ENCODE measurements at regions not wholly inside any gene's neighbourhood (a gene's known extent, or its start where the extent isn't known, plus 50 kb on each side); places are given as distances from the start of the nearest gene placed in this dataset.

GRCh38 chr20:57844626-57845596, 135.1 kb upstream of the PMEPA1 start:
- H3K27me3 ChIP-seq (ENCODE audit: control insufficient read depth, insufficient read depth, low read length): no peaks in the 10 kb centered on the region
- Mint-ChIP-seq H3K27me3 (ENCODE audit: low read depth in 2 of 2) (peaks cover 6 to 7% of the 10 kb centered on the region in 2 donors), H3K27ac (no peak overlapping the region), H3K4me3 (no peak overlapping the region), H3K9me3 (no peaks in the 10 kb centered on the region), H3K4me1 (no peaks in the 10 kb centered on the region), H3K36me3 (no peaks in the 10 kb centered on the region)
- intact Hi-C loops (cut with micrococcal nuclease): no loop called here
- no peaks in the 10 kb centered on the region for H3K36me3 ChIP-seq (ENCODE audit: control insufficient read depth, insufficient read depth, low read length)
- ATAC-seq: no peak
- H3K4me3 ChIP-seq (ENCODE audit: low read length): no peak overlapping the region
- no peak for DNase-seq
- no peaks in the 10 kb centered on the region for H3K4me1 ChIP-seq (ENCODE audit: control insufficient read depth, insufficient read depth, low read length)
- no peak for TF ChIP-seq CTCF (IDR thresholded peaks at IDR 0.05)
- no peak overlapping the region for H3K27ac ChIP-seq (ENCODE audit: low read length)
- 91% methylated on average over 10 of the region's 10 CpGs for WGBS (ENCODE audit: insufficient coverage)
- H3K9me3 ChIP-seq (ENCODE audit: control insufficient read depth, insufficient read depth, low read length): no peaks in the 10 kb centered on the region

- WGBS (ENCODE audit: insufficient coverage): 86% methylated on average over 14 of the region's 14 CpGs
- Mint-ChIP-seq H3K4me1 (no peaks in the 10 kb centered on the region), H3K36me3 (no peaks in the 10 kb centered on the region), H3K4me3 (no peak overlapping the region), H3K9me3 (no peaks in the 10 kb centered on the region), H3K27ac (no peak overlapping the region), H3K27me3 (ENCODE audit: low read depth in 2 of 2) (peaks cover 6 to 7% of the 10 kb centered on the region in 2 donors)
- Histone ChIP-seq H3K4me1 (ENCODE audit: control insufficient read depth, insufficient read depth, low read length) (no peaks in the 10 kb centered on the region), H3K9me3 (ENCODE audit: control insufficient read depth, insufficient read depth, low read length) (no peaks in the 10 kb centered on the region), H3K27ac (ENCODE audit: low read length) (no peak overlapping the region), H3K36me3 (ENCODE audit: control insufficient read depth, insufficient read depth, low read length) (no peaks in the 10 kb centered on the region), H3K4me3 (ENCODE audit: low read length) (no peak overlapping the region), H3K27me3 (ENCODE audit: control insufficient read depth, insufficient read depth, low read length) (no peaks in the 10 kb centered on the region)
- ATAC-seq (no peak), DNase-seq (no peak)
- TF ChIP-seq CTCF (IDR thresholded peaks at IDR 0.05): no peak
- intact Hi-C loops (cut with micrococcal nuclease): no loop called here
Observed at GRCh38 chr20:57843941-57844625, 134.3 kb upstream of the PMEPA1 start.

GRCh38 chr20:57842720-57843119, 132.9 kb upstream of the PMEPA1 start:
- no peaks in the 10 kb centered on the region for H3K4me1 ChIP-seq (ENCODE audit: control insufficient read depth, insufficient read depth, low read length)
- no peak for TF ChIP-seq CTCF (IDR thresholded peaks at IDR 0.05)
- Mint-ChIP-seq H3K4me3 (no peak overlapping the region), H3K4me1 (no peaks in the 10 kb centered on the region), H3K27me3 (ENCODE audit: low read depth in 2 of 2) (peaks cover 4 to 6% of the 10 kb centered on the region in 2 donors), H3K36me3 (no peaks in the 10 kb centered on the region), H3K27ac (no peak overlapping the region), H3K9me3 (no peaks in the 10 kb centered on the region)
- no peak overlapping the region for H3K27ac ChIP-seq (ENCODE audit: low read length)
- H3K9me3 ChIP-seq (ENCODE audit: control insufficient read depth, insufficient read depth, low read length): no peaks in the 10 kb centered on the region
- 84% methylated on average over 3 of the region's 4 CpGs for WGBS (ENCODE audit: insufficient coverage)
- H3K27me3 ChIP-seq (ENCODE audit: control insufficient read depth, insufficient read depth, low read length): no peaks in the 10 kb centered on the region
- intact Hi-C loops (cut with micrococcal nuclease): no loop called here
- no peak overlapping the region for H3K4me3 ChIP-seq (ENCODE audit: low read length)
- ATAC-seq (no peak), DNase-seq (no peak)
- no peaks in the 10 kb centered on the region for H3K36me3 ChIP-seq (ENCODE audit: control insufficient read depth, insufficient read depth, low read length)

Data from natural killer cell (primary cell).